IMR-90 (cell line): ENCODE measurements at regions not wholly inside any gene's neighbourhood (a gene's known extent, or its start where the extent isn't known, plus 50 kb on each side); places are given as distances from the start of the nearest gene placed in this dataset.

Experiments used
- ATAC-seq: fragments of 200-7000 bp; cut with Tn5 transposase; 2 replicates; pipeline ENCODE4 v1.9.1; 2020; ENCODE audit warnings: low read depth, mild to moderate bottlenecking, moderate library complexity
- BruUV-seq: library from RNA; stranded (reverse); fragments of 400-500 nt; replicated peaks from 2 replicates; lab custom pipeline; 2021; lab: Mats Ljungman, UMichigan
- CTCF ChIA-PET: fragments of 300-600 bp; formaldehyde crosslinking; extraction: SDS; loops from one replicate; lab custom pipeline; 2021; ENCODE audit warnings: antibody characterized with exemption; lab: Yijun Ruan, JAX
- POLR2A ChIA-PET: fragments of 300-600 bp; sonication (Branson Sonifier 250); formaldehyde crosslinking; loops from one replicate; lab custom pipeline; 2022; ENCODE audit warnings: antibody characterized with exemption; ENCODE audit not compliant: unreplicated experiment; lab: Charles Lee
- DNase-seq: peaks from one replicate; pipeline ENCODE4 v3.0.0; 2013
- H2AFZ ChIP-seq: replicated peaks from 2 replicates; pipeline ENCODE3; 2013; ENCODE audit warnings: low read length, mild to moderate bottlenecking; ENCODE audit not compliant: poor library complexity
- H2AK5ac ChIP-seq: 2 replicates; pipeline ENCODE4 v1.6.1; 2013; ENCODE audit warnings: low read depth, low read length, inconsistent platforms
- H2AK9ac ChIP-seq: replicated peaks from 2 replicates; pipeline ENCODE3; 2013; ENCODE audit warnings: mild to moderate bottlenecking, low read depth, low read length, moderate library complexity; ENCODE audit not compliant: poor library complexity
- H2BK120ac ChIP-seq: 2 replicates; pipeline ENCODE4 v1.6.1; 2013; ENCODE audit warnings: low read depth, low read length, inconsistent platforms
- H2BK15ac ChIP-seq: 3 replicates; pipeline ENCODE4 v1.6.1; 2013; ENCODE audit warnings: low read depth, low read length, inconsistent platforms
- H2BK20ac ChIP-seq: 2 replicates; pipeline ENCODE4 v1.6.1; 2013; ENCODE audit warnings: low read depth, mild to moderate bottlenecking, inconsistent platforms, low read length, moderate library complexity
- H2BK5ac ChIP-seq: 2 replicates; pipeline ENCODE4 v1.6.1; 2013; ENCODE audit warnings: mild to moderate bottlenecking, low read depth, low read length, inconsistent platforms; ENCODE audit not compliant: poor library complexity, severe bottlenecking
- H3K14ac ChIP-seq: replicated peaks from 2 replicates; pipeline ENCODE4 v1.6.1; 2013; ENCODE audit warnings: low read depth, low read length, inconsistent platforms
- H3K18ac ChIP-seq: 2 replicates; pipeline ENCODE4 v1.6.1; 2013; ENCODE audit warnings: low read depth, low read length, control low read depth
- H3K23ac ChIP-seq: 2 replicates; pipeline ENCODE4 v1.6.1; 2013; ENCODE audit warnings: low read depth, low read length, inconsistent platforms
- H3K27ac ChIP-seq: 2 replicates; pipeline ENCODE4 v1.5.1; 2013; ENCODE audit warnings: mild to moderate bottlenecking, control low read depth, low read length; ENCODE audit not compliant: insufficient read depth
- H3K27me3 ChIP-seq: 2 replicates; pipeline ENCODE4 v1.6.1; 2013; ENCODE audit warnings: low read length; ENCODE audit not compliant: control insufficient read depth, insufficient read depth
- H3K36me3 ChIP-seq: 2 replicates; pipeline ENCODE4 v1.6.1; 2013; ENCODE audit warnings: low read length, mixed read lengths; ENCODE audit not compliant: control insufficient read depth, insufficient read depth
- H3K4ac ChIP-seq: 2 replicates; pipeline ENCODE4 v1.6.1; 2013; ENCODE audit warnings: low read depth, low read length, inconsistent platforms
- H3K4me1 ChIP-seq: 2 replicates; pipeline ENCODE4 v1.6.1; 2013; ENCODE audit warnings: low read length, mixed read lengths; ENCODE audit not compliant: control insufficient read depth, insufficient read depth
- H3K4me2 ChIP-seq: 2 replicates; pipeline ENCODE4 v1.6.1; 2013; ENCODE audit warnings: low read depth, mild to moderate bottlenecking, control low read depth, low read length, moderate library complexity
- H3K4me3 ChIP-seq: 2 replicates; pipeline ENCODE4 v1.5.1; 2013; ENCODE audit warnings: low read depth, mild to moderate bottlenecking, control low read depth, low read length, moderate library complexity; ENCODE audit not compliant: insufficient read depth
- H3K56ac ChIP-seq: 2 replicates; pipeline ENCODE4 v1.6.1; 2013; ENCODE audit warnings: low read length, inconsistent platforms; ENCODE audit not compliant: insufficient read depth; ENCODE audit errors: extremely low read depth
- H3K79me1 ChIP-seq, 2 experiments: 2 replicates each; pipeline ENCODE4 v1.6.1; 2013; ENCODE audit warnings: low read length in 2 of 2, inconsistent platforms in 1 of 2, low read depth in 1 of 2
- H3K9ac ChIP-seq: 2 replicates; pipeline ENCODE4 v1.6.1; 2013; ENCODE audit warnings: low read depth, low read length, control low read depth
- H3K9me1 ChIP-seq: 2 replicates; pipeline ENCODE4 v1.6.1; 2013; ENCODE audit warnings: low read length, inconsistent platforms; ENCODE audit not compliant: insufficient read depth
- H3K9me3 ChIP-seq: 2 replicates; pipeline ENCODE4 v1.6.1; 2013; ENCODE audit warnings: low read length; ENCODE audit not compliant: control insufficient read depth, insufficient read depth
- H4K20me1 ChIP-seq: 2 replicates; pipeline ENCODE4 v1.6.1; 2013; ENCODE audit warnings: low read length, inconsistent platforms; ENCODE audit not compliant: insufficient read depth
- H4K5ac ChIP-seq: 2 replicates; pipeline ENCODE4 v1.6.1; 2013; ENCODE audit warnings: mild to moderate bottlenecking, low read depth, low read length, control low read depth
- H4K8ac ChIP-seq, 2 experiments: 2 replicates each; pipeline ENCODE4 v1.6.1; 2013; ENCODE audit warnings: low read depth in 2 of 2, low read length in 2 of 2, control low read depth in 1 of 2, inconsistent platforms in 1 of 2
- H4K91ac ChIP-seq: 2 replicates; pipeline ENCODE4 v1.6.1; 2013; ENCODE audit warnings: low read depth, low read length, inconsistent platforms; ENCODE audit not compliant: insufficient read depth
- BHLHE40 ChIP-seq: fragments of 150-350 bp; IDR thresholded peaks from 2 replicates; pipeline ENCODE4 v1.6.1; 2016; ENCODE audit warnings: mild to moderate bottlenecking, low read depth, low read length
- CEBPB ChIP-seq: IDR thresholded peaks from 2 replicates; pipeline ENCODE4 v1.6.1; 2012; ENCODE audit warnings: low read depth, low read length, improper control_type of control experiment
- CHD1 ChIP-seq: IDR thresholded peaks from 2 replicates; pipeline ENCODE4 v1.6.1; 2012; ENCODE audit warnings: low read depth, low read length, improper control_type of control experiment
- CTCF ChIP-seq: conservative IDR thresholded peaks from 2 replicates; pipeline ENCODE4 v1.5.1; 2012; ENCODE audit warnings: mild to moderate bottlenecking, low read depth, low read length, improper control_type of control experiment
- ELK1 ChIP-seq: fragments of 150-350 bp; IDR thresholded peaks from 2 replicates; pipeline ENCODE4 v1.6.1; 2016; ENCODE audit warnings: low read depth, mild to moderate bottlenecking, low read length, moderate library complexity, borderline replicate concordance
- FOS ChIP-seq: fragments of 150-350 bp; IDR thresholded peaks from 2 replicates; pipeline ENCODE4 v1.6.1; 2016; ENCODE audit warnings: low read depth, low read length
- MAFK ChIP-seq: IDR thresholded peaks from 2 replicates; pipeline ENCODE4 v1.6.1; 2012; ENCODE audit warnings: low read depth, low read length, improper control_type of control experiment
- MAZ ChIP-seq: IDR thresholded peaks from 2 replicates; pipeline ENCODE4 v1.6.1; 2012; ENCODE audit warnings: low read depth, mild to moderate bottlenecking, low read length, improper control_type of control experiment, moderate library complexity, borderline replicate concordance
- MXI1 ChIP-seq: IDR thresholded peaks from 2 replicates; pipeline ENCODE4 v1.6.1; 2012; ENCODE audit warnings: low read depth, mild to moderate bottlenecking, low read length, moderate library complexity, borderline replicate concordance
- NFE2L2 ChIP-seq: fragments of 150-350 bp; IDR thresholded peaks from 2 replicates; pipeline ENCODE4 v1.6.1; 2016; ENCODE audit warnings: low read depth, mild to moderate bottlenecking, low read length
- POLR2A ChIP-seq: IDR thresholded peaks from 2 replicates; pipeline ENCODE4 v1.6.1; 2012; ENCODE audit warnings: mild to moderate bottlenecking, low read depth, low read length
- RAD21 ChIP-seq: IDR thresholded peaks from 2 replicates; pipeline ENCODE4 v1.6.1; 2012; ENCODE audit warnings: low read length, improper control_type of control experiment
- RCOR1 ChIP-seq: IDR thresholded peaks from 2 replicates; pipeline ENCODE4 v1.6.1; 2012; ENCODE audit warnings: mild to moderate bottlenecking, low read length, improper control_type of control experiment; ENCODE audit not compliant: insufficient replicate concordance
- RFX5 ChIP-seq: IDR thresholded peaks from 2 replicates; pipeline ENCODE4 v1.8.0; 2012; ENCODE audit warnings: low read depth, mild to moderate bottlenecking, low read length, moderate library complexity
- SMC3 ChIP-seq: fragments of 150-350 bp; IDR thresholded peaks from 2 replicates; pipeline ENCODE4 v1.6.1; 2016; ENCODE audit warnings: low read depth, mild to moderate bottlenecking, antibody characterized with exemption, low read length, moderate library complexity
- USF2 ChIP-seq: fragments of 150-350 bp; IDR thresholded peaks from 2 replicates; pipeline ENCODE4 v1.6.1; 2017; ENCODE audit warnings: mild to moderate bottlenecking, antibody characterized with exemption, low read length, low read depth
- WGBS, 2 experiments: methylation state at CpG; one replicate each; pipeline versions ENCODE4 v1.1.5 to v1.1.7; 2013; ENCODE audit warnings: missing lambda C conversion rate in 2 of 2; ENCODE audit not compliant: insufficient read length in 1 of 2; ENCODE audit errors: extremely low coverage in 2 of 2; 5-methylcytosine and 5-hydroxymethylcytosine counted together
- dilution Hi-C: fragments of 300-500 bp; cut with HindIII; formaldehyde crosslinking; loops from one replicate; pipeline ENCODE4 v1.14.3; 2018; ENCODE audit warnings: low sequenced_read_pairs; ENCODE audit not compliant: unreplicated experiment
- in situ Hi-C: fragments of 300-500 bp; cut with MboI; formaldehyde crosslinking; loops from 3 replicates; pipeline ENCODE4 v1.14.3; 2019; ENCODE audit warnings: low sequenced_read_pairs, inconsistent platforms, mixed read lengths
- intact Hi-C: fragments of 100-400 bp; cut with micrococcal nuclease; formaldehyde crosslinking; loops from 2 replicates; pipeline ENCODE4 v1.10.0; 2022

GRCh38 chr2:19762959-19763605, 138.7 kb downstream of the TTC32 start:
- peaks cover 3% of the 10 kb centered on the region; the same call in 1 of the 2 replicates for H3K9me1 ChIP-seq
- H3K56ac ChIP-seq = no peak overlapping the region
- H3K4me1 ChIP-seq = peaks cover 14% of the 10 kb centered on the region
- no peak overlapping the region for H3K27ac ChIP-seq
- no peak overlapping the region for H3K4me2 ChIP-seq
- no peak overlapping the region for H3K23ac ChIP-seq
- ChIA-PET CTCF (no interaction called here), POLR2A (no interaction called here)
- H3K4me3 ChIP-seq = no peak overlapping the region
- DNase-seq (no peak), ATAC-seq (no peak)
- no peaks in the 10 kb centered on the region for H3K79me1 ChIP-seq
- no peaks in the 10 kb centered on the region for H3K36me3 ChIP-seq
- TF ChIP-seq MAFK (no peak), BHLHE40 (no peak), NFE2L2 (no peak), RFX5 (no peak), MXI1 (no peak), CEBPB (no peak), POLR2A (no peak), SMC3 (no peak), CHD1 (no peak), USF2 (no peak), CTCF (no peak), RCOR1 (no peak), ELK1 (no peak), FOS (no peak), RAD21 (no peak), MAZ (no peak)
- H4K8ac ChIP-seq = no peak overlapping the region
- peak overlapping the region; percentile 49 for H2BK120ac ChIP-seq
- intact Hi-C loops = no loop called here
- no peak overlapping the region for H2BK15ac ChIP-seq
- no peak overlapping the region for H2AK9ac ChIP-seq
- no peak overlapping the region for H3K9ac ChIP-seq
- in situ Hi-C loops = no loop called here
- H3K27me3 ChIP-seq = no peaks in the 10 kb centered on the region
- no peak overlapping the region for H3K4ac ChIP-seq
- H3K14ac ChIP-seq = no peak overlapping the region; the same call in 1 of the 2 replicates
- H3K18ac ChIP-seq = no peak overlapping the region
- no TSS peak for BruUV-seq
- H4K20me1 ChIP-seq = no peaks in the 10 kb centered on the region
- no peak overlapping the region for H4K5ac ChIP-seq
- H2BK20ac ChIP-seq = peak overlapping the region; percentile 51; the same call in 1 of the 2 replicates
- H2BK5ac ChIP-seq = peak overlapping the region; percentile 4
- H4K91ac ChIP-seq = 0 out of 2 replicates have a peak overlapping the region, but pooled peaks have one; percentile 4
- no peaks in the 10 kb centered on the region for H3K9me3 ChIP-seq
- H2AK5ac ChIP-seq = peak overlapping the region; percentile 88
- H2AFZ ChIP-seq = peak overlapping the region; percentile 44
- WGBS, 2 experiments = no CpG with 5 or more reads among the region's 1 CpG
- dilution Hi-C loops = no loop called here
